ENCODE measurements at regions not wholly inside any gene's neighbourhood (a gene's known extent, or its start where the extent isn't known, plus 50 kb on each side); places are given as distances from the start of the nearest gene placed in this dataset.

- DNase-seq: no peak
Measured at GRCh38 chr13:62085337-62086229, 669.9 kb upstream of the PCDH20 start.

GRCh38 chr13:62084728-62085127 lies 669.1 kb upstream of the PCDH20 start:
- DNase-seq: no peak

GRCh38 chr13:62067821-62068220 lies 652.2 kb upstream of the PCDH20 start:
- DNase-seq: no peak

- DNase-seq: no peak
Measured at GRCh38 chr13:62065016-62065415, 649.4 kb upstream of the PCDH20 start.

GRCh38 chr13:62061751-62062150 lies 646.1 kb upstream of the PCDH20 start:
- no peak for DNase-seq

- no peak for DNase-seq
Measured at GRCh38 chr13:62060570-62060969, 644.9 kb upstream of the PCDH20 start.

GRCh38 chr13:62057286-62057685 lies 641.6 kb upstream of the PCDH20 start:
- DNase-seq: no peak

GRCh38 chr13:62049992-62050391 lies 634.3 kb upstream of the PCDH20 start:
- no peak for DNase-seq

GRCh38 chr13:62046512-62046911 lies 630.9 kb upstream of the PCDH20 start:
- DNase-seq: no peak

GRCh38 chr13:62043600-62043999 lies 628.0 kb upstream of the PCDH20 start:
- DNase-seq: no peak

GRCh38 chr13:62040806-62041205 lies 625.2 kb upstream of the PCDH20 start:
- no peak for DNase-seq

- no peak for DNase-seq
Measured at GRCh38 chr13:62040078-62040477, 624.4 kb upstream of the PCDH20 start.

GRCh38 chr13:62038214-62038613 lies 622.6 kb upstream of the PCDH20 start:
- no peak for DNase-seq

- no peak for DNase-seq
Measured at GRCh38 chr13:62035981-62036380, 620.3 kb upstream of the PCDH20 start.

GRCh38 chr13:62033934-62034333 lies 618.3 kb upstream of the PCDH20 start:
- DNase-seq: no peak

- DNase-seq: no peak
Measured at GRCh38 chr13:62022369-62022768, 606.7 kb upstream of the PCDH20 start.

GRCh38 chr13:62019858-62020257 lies 604.2 kb upstream of the PCDH20 start:
- DNase-seq: no peak

- DNase-seq: no peak
Measured at GRCh38 chr13:62014299-62014698, 598.6 kb upstream of the PCDH20 start.

GRCh38 chr13:62003452-62003851 lies 587.8 kb upstream of the PCDH20 start:
- DNase-seq: no peak

GRCh38 chr13:61994174-61994573 lies 578.5 kb upstream of the PCDH20 start:
- DNase-seq: no peak

GRCh38 chr13:61989978-61990377 lies 574.3 kb upstream of the PCDH20 start:
- no peak for DNase-seq

GRCh38 chr13:61988810-61989209 lies 573.2 kb upstream of the PCDH20 start:
- DNase-seq: no peak

- no peak for DNase-seq
Measured at GRCh38 chr13:61975001-61975400, 559.4 kb upstream of the PCDH20 start.

- no peak for DNase-seq
Measured at GRCh38 chr13:61965756-61966155, 550.1 kb upstream of the PCDH20 start.

- no peak for DNase-seq
Measured at GRCh38 chr13:61960981-61961380, 545.3 kb upstream of the PCDH20 start.
